Heart left ventricle (tissue), 16 donors: ENCODE measurements at regions not wholly inside any gene's neighbourhood (a gene's known extent, or its start where the extent isn't known, plus 50 kb on each side); places are given as distances from the start of the nearest gene placed in this dataset.
"Not testable (repeated sequence)": the region's sequence is repeated elsewhere in the genome, so short reads cannot be mapped to it uniquely, and the experiment has no call there.

Experiments
- ATAC-seq, 4 donors: fragments of 200-7000 bp; cut with Tn5 transposase; one replicate each; pipeline ENCODE4 v1.9.1; 2020 to 2022; ENCODE audit warnings: moderate library complexity in 4 of 4, mild to moderate bottlenecking in 3 of 4, moderate number of reproducible peaks in 1 of 4
- DNase-seq, 5 donors: peaks; one replicate each; pipeline ENCODE4 v3.0.0-alpha.2; 2020
- H3K27ac ChIP-seq, 12 donors: fragments of 200-600 bp; sonication (generic) in 4 of 12; one replicate each; pipeline versions ENCODE4 v1.5.0 to v1.8.0; 2016 to 2022; ENCODE audit warnings: mild to moderate bottlenecking in 2 of 12
- H3K27me3 ChIP-seq, 9 donors: fragments of 200-600 bp; sonication (generic) in 2 of 9; one replicate each; pipeline versions ENCODE4 v1.5.1 to v1.8.0; 2016 to 2022; ENCODE audit warnings: mild to moderate bottlenecking in 3 of 9
- H3K36me3 ChIP-seq, 9 donors: fragments of 200-600 bp; sonication (generic) in 2 of 9; one replicate each; pipeline versions ENCODE4 v1.5.0 to v1.8.0; 2018 to 2022; ENCODE audit warnings: mild to moderate bottlenecking in 2 of 9
- H3K4me1 ChIP-seq, 12 donors: fragments of 200-600 bp; sonication (generic) in 4 of 12; one replicate each; pipeline versions ENCODE4 v1.5.0 to v1.8.0; 2016 to 2022; ENCODE audit warnings: mild to moderate bottlenecking in 3 of 12
- H3K4me3 ChIP-seq, 12 donors: fragments of 200-600 bp; sonication (generic) in 4 of 12; one replicate each; pipeline versions ENCODE4 v1.5.0 to v1.8.0; 2017 to 2022; ENCODE audit warnings: mild to moderate bottlenecking in 9 of 12, moderate library complexity in 4 of 12
- H3K9me3 ChIP-seq, 12 donors: fragments of 200-600 bp; sonication (generic) in 4 of 12; one replicate each; pipeline versions ENCODE4 v1.5.0 to v1.8.0; 2016 to 2022; ENCODE audit warnings: mild to moderate bottlenecking in 1 of 12
- POLR2A ChIP-seq, 2 donors: fragments of 450-650 bp; IDR thresholded peaks; one replicate each; pipeline ENCODE4 v1.6.1; 2017; ENCODE audit warnings: antibody characterized with exemption in 2 of 2, mild to moderate bottlenecking in 2 of 2, moderate library complexity in 2 of 2
- WGBS, 4 donors: extraction: QIAGEN DNeasy Blood & Tissue Kit in 2 of 4; methylation state at CpG; one replicate each; pipeline versions ENCODE4 v1.1.5 to v1.1.7; 2013 to 2018; 5-methylcytosine and 5-hydroxymethylcytosine counted together
- intact Hi-C, 10 donors: fragments of 100-400 bp; cut with DNase I; formaldehyde crosslinking; loops; one replicate each; pipeline versions ENCODE4 v1.11.1 to v1.14.2; 2022
- TF ChIP-seq, protein P1 (sequence below), 12 donors: fragments of 200-600 bp; sonication (generic) in 4 of 12; IDR thresholded peaks; one replicate each; pipeline versions ENCODE4 v1.5.0 to v1.8.0; 2018 to 2022; ENCODE audit warnings: antibody characterized with exemption in 12 of 12, mild to moderate bottlenecking in 5 of 12
- donor health status: ischemic (EF 13 %, LVEDD 7.1; RV severe dilation, severe dysfunction).
- donor health status: healthy with polysubstance abuse.
- donor health status: DM: no; HTN: yes; CAD: no.
- donor health status: DM: no; HTN: no; CAD: no.
- donor health status: ischemic (EF 25% LVEDD 6.9; RV normal size, moderate dysfunction).
- donor health status: ischemic (EF 25% LVEDD 5.7; RV mildly dilated, moderate dysfunction).
- donor health status: healthy.
- donor health status: DM: yes; HTN: yes; CAD: no.
- donor health status: ischemic (EF 35%, LVEDD 5.7; RV mildly dilated, moderate dysfunction).
- donor health status: nonischemic (EF 11% LVEDD 7.7; RV severe dilation, severe dysfunction).
- donor health status: DM: yes; HTN: yes; CAD: no.
- donor health status: PGD.
- donor health status: ischemic (EF 29% LVEDD 5.4; RV normal size, mild dysfunction).
- donor health status: nonischemic (EF 23%, LVEDD 6.1; RV moderate dilation, normal function).

DNA sequence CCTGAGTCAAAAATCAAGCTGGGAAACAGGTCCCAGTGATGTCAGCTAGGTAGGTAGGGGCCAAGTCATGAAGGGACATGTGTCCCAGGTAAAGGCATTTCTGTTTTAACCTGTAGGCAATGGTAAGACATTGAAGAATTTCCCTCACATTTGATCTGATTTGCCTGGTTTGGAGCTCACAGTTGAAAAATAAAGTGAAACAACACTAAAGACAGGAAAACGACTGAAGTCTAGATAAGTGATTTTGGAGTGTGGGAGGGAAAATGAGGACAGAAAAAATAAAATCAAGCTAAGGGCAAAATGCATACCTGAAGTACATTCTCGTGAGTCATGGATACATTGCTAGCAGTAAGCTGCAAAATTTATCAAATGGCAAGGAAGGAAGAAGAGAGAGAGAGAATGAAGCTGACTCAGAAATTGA, 169.9 kb downstream of the SKIDA1 start:
- no peak for ATAC-seq
- WGBS, 4 donors = 64 to 85% (median 81%) methylated on average over 2 of the region's 2 CpGs

DNA sequence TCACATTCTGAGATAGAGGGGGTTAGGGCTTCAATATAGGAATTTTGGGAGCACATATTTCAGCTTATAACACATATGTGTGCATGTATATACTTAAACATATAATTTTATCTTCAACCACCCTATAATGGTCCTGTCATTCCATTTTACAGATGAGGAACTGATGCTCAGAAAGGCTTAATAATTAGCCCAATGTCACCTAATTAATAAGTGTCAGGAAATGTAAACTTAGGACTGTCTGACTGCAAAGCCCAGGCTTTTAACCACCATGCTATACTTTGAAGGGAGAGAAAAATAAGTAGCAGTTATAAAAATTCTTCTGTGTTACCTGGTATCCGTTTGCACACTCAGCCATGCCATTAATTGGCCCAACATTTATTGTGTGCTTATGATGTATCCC, 172.6 kb downstream of the SKIDA1 start:
- ATAC-seq (no peak), DNase-seq (no peak)
- H3K27me3 ChIP-seq = no peaks in the 10 kb centered on the region
- H3K36me3 ChIP-seq = no peaks in the 10 kb centered on the region
- H3K4me3 ChIP-seq = no peak overlapping the region
- peaks cover 0 to 4% (median 0%) of the 10 kb centered on the region in 12 donors for H3K9me3 ChIP-seq
- intact Hi-C loops = loop anchor here in 1 of 10 donors (10.0 kb wide), 1 partner anchor 58 kb away; no protein-coding TSS in a partner anchor
- H3K27ac ChIP-seq = no peak overlapping the region
- TF ChIP-seq, protein P1, sequence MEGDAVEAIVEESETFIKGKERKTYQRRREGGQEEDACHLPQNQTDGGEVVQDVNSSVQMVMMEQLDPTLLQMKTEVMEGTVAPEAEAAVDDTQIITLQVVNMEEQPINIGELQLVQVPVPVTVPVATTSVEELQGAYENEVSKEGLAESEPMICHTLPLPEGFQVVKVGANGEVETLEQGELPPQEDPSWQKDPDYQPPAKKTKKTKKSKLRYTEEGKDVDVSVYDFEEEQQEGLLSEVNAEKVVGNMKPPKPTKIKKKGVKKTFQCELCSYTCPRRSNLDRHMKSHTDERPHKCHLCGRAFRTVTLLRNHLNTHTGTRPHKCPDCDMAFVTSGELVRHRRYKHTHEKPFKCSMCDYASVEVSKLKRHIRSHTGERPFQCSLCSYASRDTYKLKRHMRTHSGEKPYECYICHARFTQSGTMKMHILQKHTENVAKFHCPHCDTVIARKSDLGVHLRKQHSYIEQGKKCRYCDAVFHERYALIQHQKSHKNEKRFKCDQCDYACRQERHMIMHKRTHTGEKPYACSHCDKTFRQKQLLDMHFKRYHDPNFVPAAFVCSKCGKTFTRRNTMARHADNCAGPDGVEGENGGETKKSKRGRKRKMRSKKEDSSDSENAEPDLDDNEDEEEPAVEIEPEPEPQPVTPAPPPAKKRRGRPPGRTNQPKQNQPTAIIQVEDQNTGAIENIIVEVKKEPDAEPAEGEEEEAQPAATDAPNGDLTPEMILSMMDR (IDR thresholded peaks at IDR 0.05) = no peak
- TF ChIP-seq POLR2A (IDR thresholded peaks at IDR 0.05) = no peak
- WGBS, 4 donors = 89 to 95% (median 92%) methylated on average over 1 of the region's 1 CpG
- H3K4me1 ChIP-seq = peaks cover 0 to 16% (median 11%) of the 10 kb centered on the region in 12 donors

More for the DNA sequence above, 169.9 kb downstream of the SKIDA1 start:
- TF ChIP-seq, protein P1 (IDR thresholded peaks at IDR 0.05) = no peak
- no peak for TF ChIP-seq POLR2A (IDR thresholded peaks at IDR 0.05)
- Histone ChIP-seq H3K4me1 (peaks cover 0 to 4% (median under 1%) of the 10 kb centered on the region in 12 donors), H3K4me3 (no peak overlapping the region), H3K36me3 (no peaks in the 10 kb centered on the region), H3K27me3 (no peaks in the 10 kb centered on the region), H3K9me3 (peaks cover 0 to 4% (median 0%) of the 10 kb centered on the region in 12 donors), H3K27ac (no peak overlapping the region)
- no peak for DNase-seq
- intact Hi-C loops = loop anchor here in 1 of 10 donors (10.0 kb wide), 1 partner anchor 61 kb away; no protein-coding TSS in a partner anchor

DNA sequence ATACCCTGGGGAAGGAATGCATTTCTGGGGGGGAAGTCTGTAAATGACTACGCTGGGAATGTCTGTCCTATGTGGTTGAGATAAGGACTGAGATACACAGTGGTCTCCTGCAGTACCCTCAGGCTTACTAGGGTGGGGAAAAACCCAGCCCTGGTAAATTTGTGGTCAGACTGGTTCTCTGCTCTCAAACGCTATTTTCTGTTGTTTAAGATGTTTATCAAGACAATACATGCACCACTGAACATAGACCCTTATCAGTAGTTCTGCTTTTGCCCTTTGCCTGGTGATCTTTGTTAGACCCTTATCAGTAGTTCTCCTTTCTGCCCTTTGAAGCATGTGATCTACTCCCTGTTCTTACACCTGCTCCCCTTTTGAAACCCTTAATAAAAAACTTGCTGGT, 173.9 kb downstream of the SKIDA1 start:
- not testable (repeated sequence) for H3K27me3 ChIP-seq, DNase-seq, H3K9me3 ChIP-seq, H3K36me3 ChIP-seq, H3K4me3 ChIP-seq, ATAC-seq, H3K27ac ChIP-seq
- WGBS, 4 donors = 84 to 88% (median 86%) methylated on average over 2 of the region's 2 CpGs
- intact Hi-C loops = loop anchor here in 1 of 10 donors (10.0 kb wide), 1 partner anchor 57 kb away; no protein-coding TSS in a partner anchor
- peaks cover 0 to 16% (median 11%) of the 10 kb centered on the region in 12 donors for H3K4me1 ChIP-seq

DNA sequence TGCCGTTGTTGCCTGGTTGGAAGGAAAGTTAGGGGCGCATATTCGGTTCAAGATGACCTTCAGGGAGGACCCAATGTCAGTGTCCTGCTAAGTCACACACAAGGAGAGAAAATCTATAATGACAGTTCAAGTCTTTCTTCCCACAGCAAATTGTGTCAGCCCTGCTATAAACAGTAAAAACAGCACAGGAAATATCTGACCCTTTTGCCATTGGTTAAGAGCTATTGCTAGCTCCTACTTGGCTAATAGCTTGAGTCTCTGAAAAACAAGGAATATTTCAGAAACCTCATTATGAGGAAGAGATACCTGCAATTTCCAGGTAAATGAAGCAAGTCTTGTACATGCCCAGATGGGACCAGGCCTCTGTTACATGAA, 175.6 kb downstream of the SKIDA1 start:
- Histone ChIP-seq H3K27me3 (no peaks in the 10 kb centered on the region), H3K9me3 (peaks cover 0 to 4% (median 0%) of the 10 kb centered on the region in 12 donors), H3K27ac (peak overlapping the region in 11 of 12 donors; percentile 2 to 66 (median 39)), H3K4me3 (no peak overlapping the region), H3K36me3 (no peaks in the 10 kb centered on the region), H3K4me1 (peaks cover 0 to 16% (median 11%) of the 10 kb centered on the region in 12 donors)
- ATAC-seq (peak in 3 of 4 donors; percentile 10 to 39 (median 13)), DNase-seq (no peak)
- TF ChIP-seq POLR2A (IDR thresholded peaks at IDR 0.05) = no peak
- TF ChIP-seq, protein P1 (IDR thresholded peaks at IDR 0.05) = no peak
- WGBS, 4 donors = 24 to 31% (median 26%) methylated on average over 3 of the region's 3 CpGs
- intact Hi-C loops = loop anchor here in 1 of 10 donors (10.0 kb wide), 1 partner anchor 55 kb away; no protein-coding TSS in a partner anchor

DNA sequence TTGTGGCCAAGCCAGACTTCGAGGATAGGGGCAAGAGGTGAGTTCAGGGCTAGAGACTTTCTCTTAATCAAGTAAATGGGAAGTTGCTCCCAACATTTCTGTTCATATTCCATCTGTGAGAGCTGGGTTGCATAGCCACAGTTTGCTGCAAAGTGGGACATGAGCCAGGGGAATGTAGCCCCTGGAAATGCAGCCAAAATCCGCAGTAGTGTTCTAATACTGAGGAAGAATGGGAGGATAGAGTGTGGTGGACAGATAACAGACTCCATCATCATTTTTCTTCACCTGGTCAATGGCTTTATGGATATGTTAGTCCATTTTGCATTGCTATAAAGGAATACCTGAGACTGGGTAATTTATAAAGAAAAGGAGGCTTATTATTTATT, 177.7 kb downstream of the SKIDA1 start:
- no peak overlapping the region for H3K4me3 ChIP-seq
- DNase-seq (no peak), ATAC-seq (no peak)
- no peaks in the 10 kb centered on the region for H3K36me3 ChIP-seq
- TF ChIP-seq, protein P1 (IDR thresholded peaks at IDR 0.05) = no peak
- no peak for TF ChIP-seq POLR2A (IDR thresholded peaks at IDR 0.05)
- H3K27me3 ChIP-seq = no peaks in the 10 kb centered on the region
- H3K27ac ChIP-seq = no peak overlapping the region
- peaks cover 0 to 16% (median 11%) of the 10 kb centered on the region in 12 donors for H3K4me1 ChIP-seq
- WGBS, 4 donors = 81 to 88% (median 84%) methylated on average over 2 of the region's 2 CpGs
- peaks cover 0 to 4% (median 0%) of the 10 kb centered on the region in 12 donors for H3K9me3 ChIP-seq
- intact Hi-C loops = no loop called here
